GM21390 (cell line): ENCODE measurements at regions not wholly inside any gene's neighbourhood (a gene's known extent, or its start where the extent isn't known, plus 50 kb on each side); places are given as distances from the start of the nearest gene placed in this dataset.
"Not testable (repeated sequence)": the region's sequence is repeated elsewhere in the genome, so short reads cannot be mapped to it uniquely, and the experiment has no call there.

Experiments used
- ATAC-seq: cut with Tn5 transposase; IDR thresholded peaks from one replicate; pipeline ENCODE4 v1.9.1; 2021; ENCODE audit not compliant: unreplicated experiment

- no peak for ATAC-seq
These were observed 84.3 kb upstream of the HAND1 start for GRCh38 chr5:154562244-154562880.

DNA sequence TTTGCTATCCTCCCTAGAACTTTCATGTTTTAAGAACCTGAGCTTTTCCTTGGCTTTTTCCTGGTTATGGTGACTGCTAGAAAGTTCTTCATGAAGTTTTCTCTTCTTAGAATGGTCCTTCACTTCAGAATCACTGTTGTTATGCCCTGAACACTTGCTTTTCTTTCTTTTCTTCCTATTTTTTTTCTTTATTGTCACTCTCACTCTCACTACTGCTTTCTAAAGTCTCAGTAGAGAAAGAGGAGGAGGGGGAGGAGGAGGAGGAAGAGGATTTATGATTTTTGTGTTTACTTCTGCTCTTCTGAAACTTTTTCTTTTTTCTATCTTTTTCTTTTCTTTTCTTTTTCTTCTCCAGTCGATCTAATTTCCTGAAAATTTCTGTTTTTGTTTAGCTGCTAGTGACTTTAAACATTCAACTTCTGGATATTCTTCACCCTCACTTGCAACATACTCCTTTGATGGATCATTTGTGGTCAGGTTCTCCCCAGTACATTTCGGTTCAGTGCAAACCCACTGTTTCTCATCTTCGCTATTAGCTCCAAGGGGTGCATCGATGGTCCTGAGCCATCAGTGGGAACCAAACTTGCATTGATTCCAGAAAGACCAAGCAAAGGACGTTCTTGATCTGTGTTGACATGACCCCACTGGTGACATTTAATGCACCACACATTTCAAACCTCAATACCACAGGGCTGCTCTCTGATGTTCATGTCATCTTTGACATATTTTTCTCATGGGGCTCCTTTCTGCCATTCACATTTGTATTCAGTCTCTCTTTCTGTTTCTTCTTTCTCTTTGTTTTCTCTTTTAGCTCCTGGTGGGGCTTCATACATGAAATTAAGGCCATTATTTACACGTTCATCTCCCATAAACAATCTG, 81.6 kb upstream of the HAND1 start:
- no peak for ATAC-seq

- ATAC-seq: no peak
These were observed 79.5 kb upstream of the HAND1 start for GRCh38 chr5:154557548-154557947.

- no peak for ATAC-seq
These were observed 69.5 kb upstream of the HAND1 start for GRCh38 chr5:154547551-154547950.

GRCh38 chr5:154546719-154547118, 68.7 kb upstream of the HAND1 start:
- no peak for ATAC-seq

- ATAC-seq: no peak
These were observed 66.6 kb upstream of the HAND1 start for GRCh38 chr5:154544646-154545045.

DNA sequence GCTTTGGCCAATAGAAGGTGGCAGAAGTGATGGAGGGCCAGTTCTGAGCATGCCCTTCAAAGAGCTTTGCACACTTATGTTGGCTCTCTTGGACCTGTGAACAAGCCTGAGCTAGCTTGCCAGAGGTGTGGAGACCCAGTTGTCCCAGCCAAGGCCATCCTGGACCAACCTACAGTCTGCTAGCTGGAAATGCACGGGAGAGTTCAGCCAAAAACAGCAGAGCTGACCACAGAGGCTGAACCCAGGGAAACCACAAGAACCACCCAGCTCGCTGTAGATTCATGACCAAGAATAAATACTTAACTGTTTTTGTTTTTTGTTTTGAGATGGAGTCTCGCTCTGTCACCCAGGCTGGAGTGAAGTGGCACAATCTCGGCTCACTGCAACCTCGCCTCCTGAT, 65.4 kb upstream of the HAND1 start:
- ATAC-seq: no peak

- ATAC-seq: no peak
These were observed 64.6 kb upstream of the HAND1 start for GRCh38 chr5:154542581-154542980.

DNA sequence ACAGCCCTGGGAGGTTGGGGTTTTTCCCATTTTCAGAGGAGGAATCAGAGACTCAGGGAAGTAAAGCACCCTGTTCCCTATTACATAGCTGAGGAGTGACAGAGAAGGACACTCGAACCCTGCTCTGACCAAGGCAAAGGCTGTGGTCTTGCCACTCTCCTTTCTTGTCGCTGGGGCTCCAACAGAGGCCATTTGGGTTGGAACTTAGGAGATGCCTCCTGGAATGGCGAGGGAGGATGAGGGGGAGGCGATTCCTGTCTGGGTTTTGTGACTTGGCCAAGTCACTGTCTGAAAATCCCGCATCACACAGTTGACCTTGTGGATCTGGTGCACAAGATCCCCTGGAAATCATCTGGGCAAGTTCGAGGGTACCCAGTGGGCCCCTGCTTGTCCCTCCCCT, 64.0 kb upstream of the HAND1 start:
- no peak for ATAC-seq

DNA sequence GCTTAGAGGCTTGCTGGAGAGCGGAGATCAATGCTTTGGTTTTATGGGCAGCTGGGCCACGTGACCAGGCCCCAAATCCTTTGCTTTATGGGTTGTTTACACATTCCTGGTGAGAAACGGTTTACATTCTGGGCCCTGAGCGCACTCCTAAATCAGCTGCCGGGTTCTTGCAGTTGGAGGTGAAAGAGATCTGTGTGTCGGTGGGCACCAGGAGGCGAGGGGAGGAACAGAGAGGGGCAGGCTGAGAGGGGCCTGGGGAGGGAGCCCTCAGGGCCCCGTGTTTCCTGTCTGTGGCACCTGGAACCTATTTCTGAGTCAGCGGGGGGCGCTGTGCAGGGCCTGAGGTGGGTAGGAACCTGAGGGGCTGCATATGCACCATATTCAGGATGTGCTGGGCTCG, 63.5 kb upstream of the HAND1 start:
- no peak for ATAC-seq

DNA sequence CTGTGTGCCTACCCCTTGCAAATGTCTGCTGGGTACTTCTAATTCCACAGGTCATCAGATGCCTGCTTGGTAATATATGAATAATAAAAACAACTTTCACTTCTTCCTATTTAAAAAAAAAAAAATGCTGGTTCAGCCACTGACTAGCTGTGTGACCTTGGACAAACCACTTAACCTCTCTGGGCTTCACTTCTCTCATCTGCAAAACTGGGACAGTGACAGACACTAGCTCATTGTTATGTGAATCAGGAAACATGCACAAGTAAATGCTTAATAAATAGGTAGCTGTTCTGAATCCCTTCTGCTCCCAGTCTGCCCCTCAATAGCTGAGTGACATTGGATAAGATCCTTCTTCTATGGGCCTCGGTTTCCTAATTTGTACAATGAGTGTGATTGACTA, 62.6 kb upstream of the HAND1 start:
- no peak for ATAC-seq

GRCh38 chr5:154538492-154538891, 60.5 kb upstream of the HAND1 start:
- no peak for ATAC-seq

DNA sequence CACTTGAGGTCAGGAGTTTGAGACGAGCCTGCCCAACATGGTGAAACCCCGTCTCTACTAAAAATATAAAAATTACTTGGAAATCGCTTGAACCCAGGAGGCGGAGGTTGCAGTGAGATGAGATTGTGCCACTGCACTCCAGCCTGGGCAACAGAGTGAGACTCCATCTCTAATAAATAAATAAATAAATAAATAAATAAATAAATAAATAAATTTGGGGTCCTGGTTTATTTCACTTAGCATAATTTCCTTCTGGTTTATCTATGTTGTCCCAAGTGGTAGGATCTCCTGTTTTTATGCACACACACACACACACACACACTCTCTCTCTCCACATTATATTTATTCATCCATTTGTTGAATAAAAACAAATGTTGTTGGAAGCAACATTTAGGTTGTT, 58.4 kb upstream of the HAND1 start:
- ATAC-seq: not testable (repeated sequence)

GRCh38 chr5:154535535-154535934, 57.5 kb upstream of the HAND1 start:
- ATAC-seq: no peak

- no peak for ATAC-seq
These were observed 56.5 kb upstream of the HAND1 start for GRCh38 chr5:154534457-154535050.

DNA sequence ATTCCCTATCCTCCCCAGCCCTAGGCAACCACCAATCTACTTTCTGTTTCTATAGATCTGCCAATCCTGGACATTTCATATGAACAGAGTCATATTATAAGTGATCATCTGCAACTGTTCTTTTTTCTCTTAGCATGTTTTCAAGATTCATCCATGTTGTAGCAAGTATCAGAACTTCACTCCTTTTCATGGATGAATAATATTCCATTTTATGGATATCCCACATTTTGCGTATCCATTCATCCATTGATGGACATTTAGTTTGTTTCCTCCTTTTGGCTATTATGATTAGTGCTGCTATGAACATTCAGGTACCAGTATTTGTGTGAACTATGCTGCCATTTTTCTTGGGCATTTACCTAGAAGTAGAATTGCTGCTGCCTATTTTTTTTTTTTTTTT, 51.3 kb upstream of the HAND1 start:
- ATAC-seq: no peak

DNA sequence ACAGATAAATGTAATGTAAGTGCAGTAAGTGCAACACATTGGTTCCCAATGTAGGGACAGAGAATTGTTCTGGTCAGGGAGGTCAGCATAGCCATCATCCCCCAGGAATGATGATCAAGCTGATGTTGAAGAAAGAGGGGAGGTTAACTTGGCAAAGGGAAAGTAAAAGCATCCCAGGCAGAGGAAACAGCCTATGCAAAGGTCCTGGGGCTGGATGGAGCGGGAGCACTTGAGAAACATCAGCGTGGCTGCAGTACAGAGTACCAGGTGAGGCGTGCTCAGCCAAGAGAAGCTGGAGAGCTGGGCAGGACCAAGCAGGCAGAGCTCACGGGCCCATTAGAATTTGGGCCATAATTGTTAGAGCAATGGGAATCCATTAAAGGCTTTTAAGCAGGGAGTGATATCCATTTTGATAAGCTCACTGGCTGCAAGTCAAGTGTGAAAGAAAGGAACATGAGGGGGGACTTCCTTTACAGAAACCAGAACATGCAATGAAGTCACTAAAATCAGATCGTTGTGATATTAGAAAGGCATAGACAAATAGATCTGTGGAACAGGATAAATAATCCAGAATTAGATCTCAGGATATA, 50.1 kb upstream of the HAND1 start:
- ATAC-seq: no peak
